ENCODE measurements at regions not wholly inside any gene's neighbourhood (a gene's known extent, or its start where the extent isn't known, plus 50 kb on each side); places are given as distances from the start of the nearest gene placed in this dataset.

GRCh38 chr17:419073-419735, 66.6 kb upstream of the RPH3AL start (continued):
- no peak for TF ChIP-seq FOXP4 (CRISPR knock-in tag; IDR thresholded peaks at IDR 0.05)

DNA sequence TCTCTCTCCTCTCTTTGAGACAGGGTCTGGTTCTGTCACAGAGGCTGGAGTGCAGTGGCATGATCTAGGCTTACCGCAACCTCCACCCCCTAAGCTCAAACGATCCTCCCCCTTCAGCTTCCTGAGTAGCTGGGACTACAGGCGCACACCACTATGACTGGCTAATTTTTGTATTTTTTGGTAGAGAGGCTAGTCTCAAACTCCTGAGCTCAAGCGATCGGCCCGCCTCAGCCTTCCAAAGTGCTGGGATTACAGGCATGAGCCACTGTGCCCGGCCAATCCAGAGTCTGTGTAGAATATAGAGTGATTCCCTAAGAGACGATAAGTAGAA, 65.8 kb upstream of the RPH3AL start:
- Mint-ChIP-seq H3K4me1 (peaks cover 13% of the 10 kb centered on the region), H3K27ac (no peak overlapping the region), H3K4me3 (no peak overlapping the region), H3K9me3 (peaks cover 6% of the 10 kb centered on the region), H3K27me3 (ENCODE audit: low read depth) (no peaks in the 10 kb centered on the region; the same call in 1 of the 2 replicates), H3K36me3 (0 out of 2 replicates have a peak, but pooled peaks cover 3% of the 10 kb centered on the region)
- ChIA-PET POLR2A (no interaction called here), CTCF (no interaction called here)
- no peak for TF ChIP-seq NFYB (CRISPR knock-in tag; conservative IDR thresholded peaks at IDR 0.05; ENCODE audit: low read depth)
- TF ChIP-seq ZNF671 (CRISPR knock-in tag; IDR thresholded peaks at IDR 0.05) = no peak
- TF ChIP-seq ATF1 (CRISPR knock-in tag; IDR thresholded peaks at IDR 0.05) = no peak
- TF ChIP-seq NFATC4 (CRISPR knock-in tag; IDR thresholded peaks at IDR 0.05) = no peak
- TF ChIP-seq, protein P1, sequence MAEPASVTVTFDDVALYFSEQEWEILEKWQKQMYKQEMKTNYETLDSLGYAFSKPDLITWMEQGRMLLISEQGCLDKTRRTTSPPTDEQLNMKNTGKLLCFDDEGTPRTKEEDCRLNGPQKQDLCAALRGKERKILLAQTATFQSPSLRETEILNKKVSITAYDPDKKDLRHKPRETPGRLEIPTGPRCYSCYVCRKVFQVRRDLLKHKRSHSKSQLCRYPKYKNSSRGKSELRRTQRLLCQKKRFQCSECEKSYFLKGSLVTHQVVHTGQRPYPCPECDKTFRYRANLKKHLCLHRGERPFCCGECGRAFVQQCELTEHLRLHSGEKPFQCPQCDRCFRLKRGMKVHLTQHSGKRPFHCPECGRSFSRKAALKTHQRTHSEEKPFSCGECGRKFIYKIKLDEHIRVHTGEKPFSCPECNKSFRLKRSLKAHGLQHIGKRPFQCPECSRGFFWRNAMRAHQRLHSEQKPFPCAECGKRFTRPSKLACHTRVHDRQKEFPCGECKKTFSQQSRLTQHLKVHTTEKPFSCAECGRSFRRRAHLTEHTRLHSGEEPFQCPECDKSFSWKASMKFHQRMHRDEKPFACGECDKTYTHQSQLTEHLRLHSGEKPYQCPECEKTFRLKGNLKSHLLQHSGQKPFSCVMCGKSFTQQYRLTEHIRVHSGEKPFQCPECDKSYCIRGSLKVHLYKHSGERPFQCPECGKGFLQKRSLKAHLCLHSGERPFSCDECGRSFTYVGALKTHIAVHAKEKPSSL (CRISPR knock-in tag; conservative IDR thresholded peaks at IDR 0.05) = no peak
- TF ChIP-seq SMAD4 (CRISPR knock-in tag; IDR thresholded peaks at IDR 0.05) = no peak
- ATAC-seq (no peak), DNase-seq (ENCODE audit: low spot score) (no peak)

DNA sequence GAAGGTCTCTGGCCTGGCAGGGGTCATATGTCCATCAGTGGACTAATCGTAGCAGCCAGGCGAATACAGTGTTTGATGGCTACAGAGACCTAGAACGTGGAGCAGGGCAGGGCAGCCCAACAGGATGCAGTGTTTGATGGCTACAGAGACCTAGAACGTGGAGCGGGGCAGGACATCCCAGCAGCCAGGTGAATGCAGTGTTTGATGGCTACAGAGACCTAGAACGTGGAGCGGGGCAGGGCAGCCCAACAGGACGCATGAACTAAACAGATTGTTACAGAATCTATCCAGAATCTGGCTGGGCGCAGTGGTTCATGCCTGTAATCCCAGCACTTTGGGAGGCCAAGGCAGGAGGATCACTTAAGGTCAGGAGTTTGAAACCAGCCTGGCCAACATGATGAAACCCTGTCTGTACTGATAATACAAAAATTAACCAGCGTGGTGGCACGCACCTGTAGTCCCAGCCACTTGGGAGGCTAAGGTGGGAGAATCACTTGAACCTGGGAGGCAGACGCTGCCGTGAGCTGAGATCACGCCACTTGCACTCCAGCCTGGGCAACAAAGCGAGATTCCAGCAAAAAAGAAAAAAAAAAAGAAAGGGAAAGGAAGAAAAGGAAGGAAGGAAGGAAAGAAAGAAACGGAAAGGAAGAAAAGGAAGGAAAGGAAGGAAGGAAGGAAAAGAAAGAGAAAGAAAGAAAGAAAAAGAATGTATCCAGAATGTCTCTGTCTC, 65.2 kb upstream of the RPH3AL start:
- no peak for ATAC-seq
- DNase-seq (ENCODE audit: low spot score) = no peak
- Mint-ChIP-seq H3K27ac (no peak overlapping the region), H3K9me3 (peaks cover 6% of the 10 kb centered on the region), H3K4me3 (no peak overlapping the region), H3K27me3 (ENCODE audit: low read depth) (no peaks in the 10 kb centered on the region; the same call in 1 of the 2 replicates), H3K4me1 (peaks cover 10% of the 10 kb centered on the region), H3K36me3 (0 out of 2 replicates have a peak, but pooled peaks cover 3% of the 10 kb centered on the region)
- POLR2A ChIA-PET = no interaction called here
- TF ChIP-seq ZNF671 (CRISPR knock-in tag; IDR thresholded peaks at IDR 0.05) (no peak), TEAD1 (CRISPR knock-in tag; IDR thresholded peaks at IDR 0.05) (no peak), TP53 (CRISPR knock-in tag; IDR thresholded peaks at IDR 0.05) (no peak), RELA (CRISPR knock-in tag; IDR thresholded peaks at IDR 0.05; ENCODE audit: borderline replicate concordance) (no peak)
- CTCF ChIA-PET = interaction anchor here (0.7 kb wide), 1 partner anchor 152 kb away, joined by 3 read pairs; no protein-coding TSS in a partner anchor

DNA sequence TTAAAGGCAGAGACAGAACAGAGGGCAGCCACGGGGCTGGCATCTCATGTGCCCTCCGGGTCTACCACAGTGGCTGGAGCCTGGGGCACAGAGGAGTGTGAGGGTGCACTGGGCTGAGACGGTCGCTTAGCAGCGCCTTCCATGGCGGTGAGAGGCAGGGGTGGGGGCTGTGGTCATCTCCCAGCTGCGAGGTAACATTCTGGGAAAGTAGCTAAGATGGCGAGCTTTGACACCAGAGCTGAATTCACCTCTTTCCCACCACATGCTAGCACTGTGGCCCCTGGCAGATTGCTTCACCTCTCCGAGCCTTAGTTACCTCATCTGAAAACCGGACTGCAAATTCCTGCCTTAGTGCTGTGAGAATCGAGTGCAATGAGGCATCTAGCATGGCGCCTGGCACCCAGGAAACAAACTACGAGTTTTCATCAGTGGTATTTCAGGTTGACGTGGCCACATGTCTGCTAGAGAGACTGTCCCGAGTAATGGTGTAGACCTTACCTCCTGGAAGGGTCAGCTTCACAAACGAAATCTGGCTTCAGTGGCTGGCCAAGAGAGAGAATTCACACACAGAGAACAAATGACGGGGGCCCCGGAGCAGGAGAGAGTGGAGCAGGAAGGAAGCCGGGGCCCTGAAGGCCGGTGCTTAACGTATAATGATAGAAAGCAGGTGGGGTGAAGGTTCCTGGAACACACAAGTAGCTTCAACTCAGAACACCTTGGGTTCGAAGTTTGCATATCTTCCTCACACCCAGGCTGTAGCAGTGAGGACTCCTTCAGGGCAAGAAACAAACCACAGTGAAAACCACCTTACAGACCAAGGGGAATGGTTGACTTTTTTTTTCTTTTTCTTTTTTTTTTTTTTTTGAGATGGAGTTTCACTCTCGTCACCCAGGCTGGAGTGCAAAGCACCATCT, 63.9 kb upstream of the RPH3AL start:
- ATAC-seq (no peak; the same call in 1 of the 2 replicates), DNase-seq (ENCODE audit: low spot score) (no peak)
- Mint-ChIP-seq H3K9me3 (peaks cover 6% of the 10 kb centered on the region), H3K36me3 (0 out of 2 replicates have a peak, but pooled peaks cover 3% of the 10 kb centered on the region), H3K4me3 (no peak overlapping the region), H3K27ac (no peak overlapping the region), H3K4me1 (0 out of 2 replicates have a peak, but pooled peaks cover 5% of the 10 kb centered on the region), H3K27me3 (ENCODE audit: low read depth) (no peaks in the 10 kb centered on the region; the same call in 1 of the 2 replicates)
- CTCF ChIA-PET = interaction anchor here (0.6 kb wide), 1 partner anchor 531 kb away, joined by 3 read pairs; no protein-coding TSS in a partner anchor
- POLR2A ChIA-PET = interaction anchor here (0.6 kb wide), 1 partner anchor 180 kb away, joined by 3 read pairs; no protein-coding TSS in a partner anchor
- TF ChIP-seq, protein P1 (CRISPR knock-in tag; conservative IDR thresholded peaks at IDR 0.05) = no peak
- TF ChIP-seq E2F4 (CRISPR knock-in tag; IDR thresholded peaks at IDR 0.05; ENCODE audit: borderline replicate concordance, low read depth) (no peak), ETV6 (CRISPR knock-in tag; IDR thresholded peaks at IDR 0.05) (no peak), ELF4 (CRISPR knock-in tag; IDR thresholded peaks at IDR 0.05; ENCODE audit: low read depth) (no peak), NFE2L1 (CRISPR knock-in tag; IDR thresholded peaks at IDR 0.05) (no peak), MXD4 (CRISPR knock-in tag; IDR thresholded peaks at IDR 0.05; ENCODE audit: borderline replicate concordance) (no peak), ZNF138 (CRISPR knock-in tag; conservative IDR thresholded peaks at IDR 0.05) (no peak), ZNF423 (CRISPR knock-in tag; IDR thresholded peaks at IDR 0.05) (no peak), NR2C2 (CRISPR knock-in tag; IDR thresholded peaks at IDR 0.05) (no peak)
- TF ChIP-seq, protein P2, sequence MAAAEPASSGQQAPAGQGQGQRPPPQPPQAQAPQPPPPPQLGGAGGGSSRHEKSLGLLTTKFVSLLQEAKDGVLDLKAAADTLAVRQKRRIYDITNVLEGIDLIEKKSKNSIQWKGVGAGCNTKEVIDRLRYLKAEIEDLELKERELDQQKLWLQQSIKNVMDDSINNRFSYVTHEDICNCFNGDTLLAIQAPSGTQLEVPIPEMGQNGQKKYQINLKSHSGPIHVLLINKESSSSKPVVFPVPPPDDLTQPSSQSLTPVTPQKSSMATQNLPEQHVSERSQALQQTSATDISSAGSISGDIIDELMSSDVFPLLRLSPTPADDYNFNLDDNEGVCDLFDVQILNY (CRISPR knock-in tag; IDR thresholded peaks at IDR 0.05) = no peak
